Upper lobe of left lung (tissue), 4 donors: ENCODE measurements at regions not wholly inside any gene's neighbourhood (a gene's known extent, or its start where the extent isn't known, plus 50 kb on each side); places are given as distances from the start of the nearest gene placed in this dataset.

Experiments used
- CTCF ChIP-seq, 6 experiments: fragments of 450-650 bp in 4 of 6; fragments of 200-600 bp in 2 of 6; sonication (generic) in 2 of 6; IDR thresholded peaks; one replicate each; pipeline ENCODE4 v1.5.1; 2016 to 2019; ENCODE audit warnings: antibody characterized with exemption in 6 of 6
- POLR2A ChIP-seq, 4 donors: fragments of 450-650 bp; IDR thresholded peaks; one replicate each; pipeline ENCODE4 v1.5.1; 2016 to 2017; ENCODE audit warnings: antibody characterized with exemption in 4 of 4, mild to moderate bottlenecking in 2 of 4
- POLR2AphosphoS5 ChIP-seq, 2 donors: sonication (generic); formaldehyde crosslinking; IDR thresholded peaks; one replicate each; pipeline ENCODE4 v1.5.1; 2017; ENCODE audit warnings: antibody characterized with exemption in 2 of 2

GRCh38 chr10:131669838-131670237 lies 231.0 kb upstream of the PPP2R2D start:
- TF ChIP-seq POLR2A (IDR thresholded peaks at IDR 0.05) (no peak), CTCF (IDR thresholded peaks at IDR 0.05) (no peak), POLR2AphosphoS5 (IDR thresholded peaks at IDR 0.05) (no peak)
